Endothelial cell of umbilical vein (primary cell): ENCODE measurements at regions not wholly inside any gene's neighbourhood (a gene's known extent, or its start where the extent isn't known, plus 50 kb on each side); places are given as distances from the start of the nearest gene placed in this dataset.

Experiments
- BruUV-seq: library from RNA; stranded (reverse); fragments of 400-500 nt; replicated peaks from 2 replicates; lab custom pipeline; 2021; lab: Mats Ljungman, UMichigan
- CTCF ChIA-PET: fragments of 300-600, 350-600 bp; sonication (Branson Sonifier 250); formaldehyde crosslinking; loops from one replicate; lab custom pipeline; 2021; ENCODE audit warnings: antibody characterized with exemption, inconsistent platforms; lab: Charles Lee
- POLR2A ChIA-PET: fragments of 300-600, 350-600 bp; sonication (Branson Sonifier 250); formaldehyde crosslinking; loops from one replicate; lab custom pipeline; 2021; ENCODE audit warnings: antibody characterized with exemption, inconsistent platforms; lab: Charles Lee
- DNase-seq: peaks from one replicate; pipeline ENCODE4 v3.0.0-alpha.2; 2011; ENCODE audit warnings: low read depth, low spot score
- FAIRE-seq: peaks from 2 replicates; lab custom pipeline; 2011; peaks lifted over from hg19 to GRCh38; lab: Jason Lieb, UNC
- H2AFZ ChIP-seq: 2 replicates; pipeline ENCODE4 v1.6.0; 2012; ENCODE audit warnings: low read depth, low read length, control low read depth, inconsistent platforms
- H3K27ac ChIP-seq: 2 replicates; pipeline ENCODE4 v1.5.1; 2011; ENCODE audit warnings: low read depth, mild to moderate bottlenecking, control low read depth, low read length, moderate library complexity; ENCODE audit not compliant: insufficient read depth
- H3K27me3 ChIP-seq, 2 experiments: 2 replicates each; pipeline versions ENCODE4 v1.6.0 to v1.6.1; 2011; ENCODE audit warnings: low read length in 2 of 2, mixed read lengths in 1 of 2; ENCODE audit not compliant: control insufficient read depth in 2 of 2, insufficient read depth in 2 of 2
- H3K36me3 ChIP-seq, 2 experiments: 2 replicates in 1 of 2; 3 replicates in 1 of 2; pipeline ENCODE4 v1.5.1; 2011; ENCODE audit warnings: low read length in 2 of 2, mild to moderate bottlenecking in 1 of 2, moderate library complexity in 1 of 2; ENCODE audit not compliant: control insufficient read depth in 2 of 2, insufficient read depth in 2 of 2; ENCODE audit errors: extremely low read depth in 1 of 2
- H3K4me1 ChIP-seq: 3 replicates; pipeline ENCODE4 v1.5.1; 2011; ENCODE audit warnings: mild to moderate bottlenecking, low read length; ENCODE audit not compliant: control insufficient read depth, insufficient read depth; ENCODE audit errors: extremely low read depth
- H3K4me2 ChIP-seq: 2 replicates; pipeline ENCODE4 v1.6.1; 2011; ENCODE audit warnings: low read length, control low read depth, mixed read lengths; ENCODE audit not compliant: insufficient read depth
- H3K4me3 ChIP-seq, 3 experiments: fragments of 200-600 bp in 1 of 3; sonication (generic), shearing (Covaris generic) in 1 of 3; replicated peaks in 1 of 3; 2 replicates each; pipeline ENCODE4 v1.5.1; 2011 to 2016; ENCODE audit warnings: control low read depth in 3 of 3, low read length in 3 of 3, mild to moderate bottlenecking in 2 of 3, inconsistent platforms in 1 of 3, low read depth in 1 of 3, moderate library complexity in 1 of 3; ENCODE audit not compliant: insufficient read depth in 1 of 3
- H3K79me2 ChIP-seq: 2 replicates; pipeline ENCODE4 v1.6.0; 2012; ENCODE audit warnings: low read length, inconsistent platforms; ENCODE audit not compliant: control insufficient read depth, insufficient read depth
- H3K9ac ChIP-seq: replicated peaks from 2 replicates; pipeline ENCODE3; 2011; ENCODE audit warnings: low read length, control low read depth; ENCODE audit not compliant: insufficient read depth; ENCODE audit errors: extremely low read depth
- H3K9me1 ChIP-seq: replicated peaks from 3 replicates; pipeline ENCODE4 v1.6.0; 2011; ENCODE audit warnings: mild to moderate bottlenecking, low read length; ENCODE audit not compliant: control insufficient read depth, insufficient read depth; ENCODE audit errors: extremely low read depth
- H3K9me3 ChIP-seq: replicated peaks from 2 replicates; pipeline ENCODE4 v1.5.1; 2012; ENCODE audit warnings: low read length, inconsistent platforms; ENCODE audit not compliant: control insufficient read depth, insufficient read depth
- H4K20me1 ChIP-seq: replicated peaks from 2 replicates; pipeline ENCODE3; 2011; ENCODE audit warnings: mild to moderate bottlenecking, low read length; ENCODE audit not compliant: control insufficient read depth, insufficient read depth; ENCODE audit errors: extremely low read depth
- CTCF ChIP-seq, 2 donors: IDR thresholded peaks; 1 replicate in 1 of 2; 2 replicates in 1 of 2; pipeline ENCODE4 v1.5.1; 2011; ENCODE audit warnings: low read length in 2 of 2, mild to moderate bottlenecking in 2 of 2, moderate library complexity in 2 of 2, control low read depth in 1 of 2, inconsistent platforms in 1 of 2, low read depth in 1 of 2; ENCODE audit not compliant: insufficient read depth in 1 of 2; ENCODE audit errors: extremely low read depth in 1 of 2
- EZH2 ChIP-seq: IDR thresholded peaks from 2 replicates; pipeline ENCODE4 v1.6.1; 2012; ENCODE audit warnings: borderline replicate concordance, low read depth, mild to moderate bottlenecking, moderate library complexity, low read length, inconsistent platforms; ENCODE audit not compliant: severe bottlenecking
- FOS ChIP-seq: IDR thresholded peaks from 2 replicates; pipeline ENCODE4 v1.6.1; 2011; ENCODE audit warnings: mild to moderate bottlenecking, low read length, moderate library complexity, borderline replicate concordance; ENCODE audit not compliant: insufficient read depth
- GATA2 ChIP-seq: IDR thresholded peaks from 2 replicates; pipeline ENCODE4 v1.7.0; 2011; ENCODE audit warnings: low read depth, mild to moderate bottlenecking, moderate library complexity, mixed read lengths, low read length; ENCODE audit not compliant: insufficient read length, insufficient read depth
- JUN ChIP-seq: IDR thresholded peaks from 2 replicates; pipeline ENCODE4 v1.6.1; 2011; ENCODE audit warnings: borderline replicate concordance, low read depth; ENCODE audit not compliant: insufficient read length, insufficient read depth
- MAX ChIP-seq: IDR thresholded peaks from 2 replicates; pipeline ENCODE4 v1.6.1; 2011; ENCODE audit not compliant: insufficient read depth, insufficient read length
- MYC ChIP-seq: IDR thresholded peaks from one replicate; pipeline ENCODE4 v1.6.1; 2011; ENCODE audit warnings: mild to moderate bottlenecking, low read depth, low read length
- POLR2A ChIP-seq: IDR thresholded peaks from 2 replicates; pipeline ENCODE4 v1.6.1; 2012; ENCODE audit warnings: low read depth, mild to moderate bottlenecking, control low read depth, low read length
- POLR2AphosphoS5 ChIP-seq: IDR thresholded peaks from 2 replicates; pipeline ENCODE4 v1.6.1; 2012; ENCODE audit warnings: low read depth, mild to moderate bottlenecking, control low read depth, low read length, moderate library complexity; ENCODE audit not compliant: insufficient read depth
- dilution Hi-C: fragments of 300-500 bp; cut with MboI; formaldehyde crosslinking; loops from one replicate; pipeline ENCODE4 v1.15.0; 2019; ENCODE audit warnings: low sequenced_read_pairs; ENCODE audit not compliant: extremely low pct_ligation_motif_present
- intact Hi-C: fragments of 100-400 bp; cut with micrococcal nuclease; formaldehyde crosslinking; loops from one replicate; pipeline ENCODE4 v1.10.0; 2022

- ChIA-PET POLR2A (no interaction called here), CTCF (interaction anchor here (1.0 kb wide), 1 partner anchor 15 kb away, joined by 3 read pairs; no protein-coding TSS in a partner anchor)
- Histone ChIP-seq H3K27me3 (no peaks in the 10 kb centered on the region), H2AFZ (no peak overlapping the region), H3K4me2 (no peak overlapping the region), H3K4me3 (no peak overlapping the region), H3K4me1 (no peaks in the 10 kb centered on the region), H3K79me2 (peaks cover 15% of the 10 kb centered on the region), H3K9me1 (no peaks in the 10 kb centered on the region), H4K20me1 (peaks cover 2% of the 10 kb centered on the region), H3K9me3 (no peaks in the 10 kb centered on the region), H3K9ac (no peak overlapping the region), H3K36me3 (no peaks in the 10 kb centered on the region), H3K27ac (no peak overlapping the region)
- TF ChIP-seq EZH2: no peak
- TF ChIP-seq GATA2: no peak
- TF ChIP-seq POLR2A: no peak
- TF ChIP-seq FOS: no peak
- TF ChIP-seq JUN: no peak
- no peak for TF ChIP-seq MAX
- TF ChIP-seq POLR2AphosphoS5: no peak
- no peak for TF ChIP-seq MYC
- no peak for TF ChIP-seq CTCF (IDR thresholded peaks at IDR 0.05; ENCODE audit: extremely low read depth in 1 of 2, insufficient read depth in 1 of 2, low read depth in 1 of 2, low read length in 2 of 2)
- dilution Hi-C loops (no loop called here), intact Hi-C loops (no loop called here)
- DNase-seq: no peak
- no peak for FAIRE-seq
- no TSS peak for BruUV-seq
Measured at GRCh38 chr2:134191835-134192234, 62.0 kb upstream of the MGAT5 start.
